ENCODE measurements at regions not wholly inside any gene's neighbourhood (a gene's known extent, or its start where the extent isn't known, plus 50 kb on each side); places are given as distances from the start of the nearest gene placed in this dataset.

- POLR2A ChIA-PET = no interaction called here
- in situ Hi-C loops (cut with HindIII; ENCODE audit: extremely low pct_ligation_motif_present, low pct_unique_long_range_greater_than_20kb) = no loop called here
- no peak for FAIRE-seq
These were observed 576.9 kb downstream of the CMPK2 start for GRCh38 chr2:6288791-6289190.

More at GRCh38 chr2:6288791-6289190, 576.9 kb downstream of the CMPK2 start:
- Histone ChIP-seq H3K9me3 (ENCODE audit: low read length) (peaks cover 73% of the 10 kb centered on the region), H2AFZ (ENCODE audit: low read length) (no peak overlapping the region), H3K27ac (ENCODE audit: extremely low read length, insufficient read depth, low read length) (no peak overlapping the region), H3K36me3 (replicated peaks in 1 of 2; ENCODE audit: control insufficient read depth in 1 of 2, insufficient read depth in 2 of 2, low read length in 2 of 2) (no peaks in the 10 kb centered on the region), H3K4me1 (ENCODE audit: insufficient read depth, low read length) (no peaks in the 10 kb centered on the region), H3K9ac (ENCODE audit: insufficient read depth, low read depth, low read length) (no peak overlapping the region), H3K4me2 (ENCODE audit: low read depth, low read length) (no peak overlapping the region), H4K20me1 (ENCODE audit: insufficient read depth, low read length) (no peaks in the 10 kb centered on the region), H3K79me2 (ENCODE audit: insufficient read depth, low read length) (no peaks in the 10 kb centered on the region), H3K4me3 (replicated peaks in 1 of 3; ENCODE audit: insufficient read depth in 1 of 3, low read depth in 2 of 3, low read length in 3 of 3) (no peak overlapping the region), H3K27me3 (ENCODE audit: control insufficient read depth in 1 of 2, insufficient read depth in 2 of 2, low read length in 2 of 2) (no peaks in the 10 kb centered on the region)
- ATAC-seq (no peak), DNase-seq (ENCODE audit: low spot score) (no peak)
- TF ChIP-seq ZNF512 (CRISPR knock-in tag; IDR thresholded peaks at IDR 0.05) = no peak
- no peak for TF ChIP-seq ZC3H4 (CRISPR knock-in tag; IDR thresholded peaks at IDR 0.05; ENCODE audit: borderline replicate concordance)
- TF ChIP-seq ZNF75D (CRISPR knock-in tag; IDR thresholded peaks at IDR 0.05; ENCODE audit: borderline replicate concordance) = no peak
- TF ChIP-seq IKZF4 (CRISPR knock-in tag; IDR thresholded peaks at IDR 0.05; ENCODE audit: borderline replicate concordance, low read depth, not compliant biosample characterization) = no peak
- TF ChIP-seq STAG1 (CRISPR knock-in tag; IDR thresholded peaks at IDR 0.05) = no peak
- no peak for TF ChIP-seq TFDP1 (CRISPR knock-in tag; IDR thresholded peaks at IDR 0.05; ENCODE audit: borderline replicate concordance)
- TF ChIP-seq ZNF616 (CRISPR knock-in tag; IDR thresholded peaks at IDR 0.05; ENCODE audit: low read depth) = no peak
- TF ChIP-seq CERS6 (CRISPR knock-in tag; IDR thresholded peaks at IDR 0.05) = no peak
- TF ChIP-seq ZNF558 (CRISPR knock-in tag; IDR thresholded peaks at IDR 0.05; ENCODE audit: borderline replicate concordance) = no peak
- TF ChIP-seq ZUFSP (CRISPR knock-in tag; IDR thresholded peaks at IDR 0.05; ENCODE audit: borderline replicate concordance) = no peak
- TF ChIP-seq PAWR (CRISPR knock-in tag; IDR thresholded peaks at IDR 0.05; ENCODE audit: borderline replicate concordance) = no peak
- no peak for TF ChIP-seq ZNF235 (CRISPR knock-in tag; IDR thresholded peaks at IDR 0.05; ENCODE audit: borderline replicate concordance)
- no peak for TF ChIP-seq THAP9 (CRISPR knock-in tag; IDR thresholded peaks at IDR 0.05; ENCODE audit: borderline replicate concordance)
- no TSS peak for BruUV-seq (replicated peaks)
- CTCF ChIA-PET (ENCODE audit: low intra/inter-chr PET ratio, low total read pairs) = no interaction called here
- intact Hi-C loops (cut with micrococcal nuclease; ENCODE audit: unreplicated experiment) = no loop called here

Measured in HepG2 (cell line).